GM23338 (cell line): ENCODE measurements at regions not wholly inside any gene's neighbourhood (a gene's known extent, or its start where the extent isn't known, plus 50 kb on each side); places are given as distances from the start of the nearest gene placed in this dataset.

ENCODE experiments used
- ATAC-seq: fragments of 200-7000 bp; cut with Tn5 transposase; 3 replicates; pipeline ENCODE4 v1.9.1; 2020
- DNase-seq: peaks from one replicate; pipeline ENCODE4 v3.0.0-alpha.2; 2015; ENCODE audit warnings: low spot score
- H2AFZ ChIP-seq: fragments of 200-600 bp; sonication (generic); 2 replicates; pipeline ENCODE4 v1.8.0; 2016; ENCODE audit warnings: antibody characterized with exemption, mild to moderate bottlenecking, moderate library complexity
- H3F3A ChIP-seq: fragments of 200-600 bp; sonication (generic); replicated peaks from 2 replicates; pipeline ENCODE4 v1.8.0; 2017; ENCODE audit warnings: antibody characterized with exemption, mixed run types, low read depth
- H3K27ac ChIP-seq: fragments of 200-600 bp; sonication (generic); 2 replicates; pipeline ENCODE4 v1.6.1; 2016; ENCODE audit warnings: low read depth
- H3K27me3 ChIP-seq: fragments of 200-600 bp; sonication (generic); 2 replicates; pipeline ENCODE4 v1.8.0; 2016; ENCODE audit warnings: mild to moderate bottlenecking, mixed run types, moderate library complexity; ENCODE audit not compliant: insufficient read depth
- H3K36me3 ChIP-seq: fragments of 200-600 bp; sonication (generic); 2 replicates; pipeline ENCODE4 v1.8.0; 2016; ENCODE audit warnings: mild to moderate bottlenecking; ENCODE audit not compliant: insufficient read depth
- H3K4me1 ChIP-seq: fragments of 200-600 bp; sonication (generic); 2 replicates; pipeline ENCODE4 v1.8.0; 2016; ENCODE audit warnings: mild to moderate bottlenecking, moderate library complexity; ENCODE audit not compliant: insufficient read depth
- H3K4me2 ChIP-seq: fragments of 200-600 bp; sonication (generic); 2 replicates; pipeline ENCODE4 v1.7.1; 2017; ENCODE audit warnings: mixed run types
- H3K4me3 ChIP-seq: fragments of 200-600 bp; sonication (generic); 2 replicates; pipeline ENCODE4 v1.6.1; 2016; ENCODE audit warnings: mixed run types
- H3K79me2 ChIP-seq: fragments of 200-600 bp; sonication (generic); replicated peaks from 2 replicates; pipeline ENCODE4 v1.8.0; 2017; ENCODE audit warnings: mild to moderate bottlenecking; ENCODE audit not compliant: insufficient read depth
- H3K9me2 ChIP-seq: fragments of 200-600 bp; sonication (generic); 2 replicates; pipeline ENCODE4 v1.8.0; 2017; ENCODE audit not compliant: insufficient read depth
- H4K20me1 ChIP-seq: fragments of 200-600 bp; sonication (generic); replicated peaks from 2 replicates; pipeline ENCODE4 v1.8.0; 2017; ENCODE audit warnings: mild to moderate bottlenecking; ENCODE audit not compliant: insufficient read depth
- H3K27ac Mint-ChIP-seq: 2 replicates; pipeline ENCODE4 v1.8.0; 2020; ENCODE audit warnings: inconsistent platforms, mild to moderate bottlenecking, moderate library complexity, mixed read lengths
- H3K27me3 Mint-ChIP-seq: 3 replicates; pipeline ENCODE4 v1.8.0; 2022; ENCODE audit warnings: low read depth, mild to moderate bottlenecking, moderate library complexity, mixed read lengths, inconsistent platforms; ENCODE audit not compliant: insufficient read depth, poor library complexity
- H3K36me3 Mint-ChIP-seq: 3 replicates; pipeline ENCODE4 v1.8.0; 2021; ENCODE audit warnings: low read depth, mild to moderate bottlenecking, inconsistent platforms, moderate library complexity, mixed read lengths
- H3K4me1 Mint-ChIP-seq: 3 replicates; pipeline ENCODE4 v1.8.0; 2020; ENCODE audit warnings: mild to moderate bottlenecking, inconsistent platforms, mixed read lengths
- H3K4me3 Mint-ChIP-seq: 3 replicates; pipeline ENCODE4 v1.8.0; 2021; ENCODE audit warnings: moderate library complexity, mild to moderate bottlenecking, inconsistent platforms, mixed read lengths
- H3K9me3 Mint-ChIP-seq: 3 replicates; pipeline ENCODE4 v1.8.0; 2020; ENCODE audit warnings: moderate library complexity, mild to moderate bottlenecking, inconsistent platforms, mixed read lengths
- CREB1 ChIP-seq: fragments of 250-450 bp; sonication (Bioruptor Pico); IDR thresholded peaks from 2 replicates; pipeline ENCODE4 v1.5.0; 2020; ENCODE audit warnings: low read depth, mild to moderate bottlenecking, moderate library complexity
- CTCF ChIP-seq, 2 experiments: fragments of 200-600 bp in 1 of 2; sonication (generic) in 1 of 2; conservative IDR thresholded peaks; 2 replicates each; pipeline versions ENCODE4 v1.5.1 to v1.6.1; 2016 to 2017; ENCODE audit warnings: antibody characterized with exemption in 2 of 2, low read depth in 2 of 2, mild to moderate bottlenecking in 2 of 2, moderate library complexity in 1 of 2
- EZH2 ChIP-seq: fragments of 200-600 bp; sonication (generic); IDR thresholded peaks from one replicate; pipeline ENCODE4 v1.8.0; 2017; ENCODE audit warnings: antibody characterized with exemption, mild to moderate bottlenecking, low read depth; ENCODE audit not compliant: unreplicated experiment
- EZH2phosphoT487 ChIP-seq: fragments of 200-600 bp; sonication (generic); IDR thresholded peaks from one replicate; pipeline ENCODE4 v1.8.1; 2018; ENCODE audit warnings: antibody characterized with exemption; ENCODE audit not compliant: unreplicated experiment
- JUNB ChIP-seq: IDR thresholded peaks from one replicate; pipeline ENCODE4 v1.6.1; 2016; ENCODE audit warnings: antibody characterized with exemption; ENCODE audit not compliant: unreplicated experiment
- NANOG ChIP-seq: IDR thresholded peaks from 2 replicates; pipeline ENCODE4 v1.6.1; 2016; ENCODE audit warnings: antibody characterized with exemption, borderline replicate concordance
- POLR2AphosphoS5 ChIP-seq: IDR thresholded peaks from 2 replicates; pipeline ENCODE4 v1.6.1; 2016; ENCODE audit warnings: antibody characterized with exemption, low read depth
- STAT1 ChIP-seq: IDR thresholded peaks from one replicate; pipeline ENCODE4 v1.6.1; 2016; ENCODE audit warnings: antibody characterized with exemption; ENCODE audit not compliant: unreplicated experiment
- ZNF114 ChIP-seq: fragments of 250-450 bp; sonication (Bioruptor Pico); IDR thresholded peaks from 2 replicates; pipeline ENCODE4 v1.5.0; 2020; ENCODE audit warnings: mild to moderate bottlenecking, moderate library complexity
- ZNF331 ChIP-seq: fragments of 250-450 bp; sonication (Bioruptor Pico); IDR thresholded peaks from 2 replicates; pipeline ENCODE4 v1.5.0; 2020; ENCODE audit warnings: low read depth, mild to moderate bottlenecking, moderate library complexity
- TF ChIP-seq, protein P1 (sequence below): IDR thresholded peaks from one replicate; pipeline ENCODE4 v1.6.1; 2018; ENCODE audit warnings: antibody characterized with exemption; ENCODE audit not compliant: unreplicated experiment
- TF ChIP-seq, protein P2 (sequence below): fragments of 250-450 bp; sonication (Bioruptor Pico); IDR thresholded peaks from 2 replicates; pipeline ENCODE4 v1.5.0; 2020; ENCODE audit warnings: mild to moderate bottlenecking, moderate library complexity
- TF ChIP-seq, protein P3 (sequence below): IDR thresholded peaks from 2 replicates; pipeline ENCODE4 v1.6.1; 2016; ENCODE audit warnings: antibody characterized with exemption

- ATAC-seq (no peak), DNase-seq (no peak)
- Histone ChIP-seq H3K4me3 (no peak overlapping the region), H3K27ac (no peak overlapping the region), H3F3A (no peaks in the 10 kb centered on the region), H3K27me3 (no peaks in the 10 kb centered on the region), H3K79me2 (no peaks in the 10 kb centered on the region), H3K4me2 (no peak overlapping the region), H3K9me2 (no peaks in the 10 kb centered on the region), H4K20me1 (no peaks in the 10 kb centered on the region), H3K4me1 (no peaks in the 10 kb centered on the region), H2AFZ (no peak overlapping the region), H3K36me3 (no peaks in the 10 kb centered on the region)
- Mint-ChIP-seq H3K4me3 (no peak overlapping the region), H3K27ac (no peak overlapping the region), H3K27me3 (peaks cover 6% of the 10 kb centered on the region), H3K36me3 (no peaks in the 10 kb centered on the region), H3K9me3 (peaks cover 61% of the 10 kb centered on the region), H3K4me1 (peaks cover 4% of the 10 kb centered on the region; the same call in 2 of the 3 replicates)
- TF ChIP-seq ZNF331 (CRISPR knock-in tag) (no peak), NANOG (no peak), CREB1 (CRISPR knock-in tag) (no peak), EZH2 (no peak), EZH2phosphoT487 (no peak), JUNB (no peak), POLR2AphosphoS5 (no peak), ZNF114 (CRISPR knock-in tag) (no peak), CTCF (conservative IDR thresholded peaks at IDR 0.05; ENCODE audit: low read depth in 2 of 2) (no peak), STAT1 (no peak)
- TF ChIP-seq, protein P1, sequence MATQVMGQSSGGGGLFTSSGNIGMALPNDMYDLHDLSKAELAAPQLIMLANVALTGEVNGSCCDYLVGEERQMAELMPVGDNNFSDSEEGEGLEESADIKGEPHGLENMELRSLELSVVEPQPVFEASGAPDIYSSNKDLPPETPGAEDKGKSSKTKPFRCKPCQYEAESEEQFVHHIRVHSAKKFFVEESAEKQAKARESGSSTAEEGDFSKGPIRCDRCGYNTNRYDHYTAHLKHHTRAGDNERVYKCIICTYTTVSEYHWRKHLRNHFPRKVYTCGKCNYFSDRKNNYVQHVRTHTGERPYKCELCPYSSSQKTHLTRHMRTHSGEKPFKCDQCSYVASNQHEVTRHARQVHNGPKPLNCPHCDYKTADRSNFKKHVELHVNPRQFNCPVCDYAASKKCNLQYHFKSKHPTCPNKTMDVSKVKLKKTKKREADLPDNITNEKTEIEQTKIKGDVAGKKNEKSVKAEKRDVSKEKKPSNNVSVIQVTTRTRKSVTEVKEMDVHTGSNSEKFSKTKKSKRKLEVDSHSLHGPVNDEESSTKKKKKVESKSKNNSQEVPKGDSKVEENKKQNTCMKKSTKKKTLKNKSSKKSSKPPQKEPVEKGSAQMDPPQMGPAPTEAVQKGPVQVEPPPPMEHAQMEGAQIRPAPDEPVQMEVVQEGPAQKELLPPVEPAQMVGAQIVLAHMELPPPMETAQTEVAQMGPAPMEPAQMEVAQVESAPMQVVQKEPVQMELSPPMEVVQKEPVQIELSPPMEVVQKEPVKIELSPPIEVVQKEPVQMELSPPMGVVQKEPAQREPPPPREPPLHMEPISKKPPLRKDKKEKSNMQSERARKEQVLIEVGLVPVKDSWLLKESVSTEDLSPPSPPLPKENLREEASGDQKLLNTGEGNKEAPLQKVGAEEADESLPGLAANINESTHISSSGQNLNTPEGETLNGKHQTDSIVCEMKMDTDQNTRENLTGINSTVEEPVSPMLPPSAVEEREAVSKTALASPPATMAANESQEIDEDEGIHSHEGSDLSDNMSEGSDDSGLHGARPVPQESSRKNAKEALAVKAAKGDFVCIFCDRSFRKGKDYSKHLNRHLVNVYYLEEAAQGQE: no peak
- TF ChIP-seq, protein P2, sequence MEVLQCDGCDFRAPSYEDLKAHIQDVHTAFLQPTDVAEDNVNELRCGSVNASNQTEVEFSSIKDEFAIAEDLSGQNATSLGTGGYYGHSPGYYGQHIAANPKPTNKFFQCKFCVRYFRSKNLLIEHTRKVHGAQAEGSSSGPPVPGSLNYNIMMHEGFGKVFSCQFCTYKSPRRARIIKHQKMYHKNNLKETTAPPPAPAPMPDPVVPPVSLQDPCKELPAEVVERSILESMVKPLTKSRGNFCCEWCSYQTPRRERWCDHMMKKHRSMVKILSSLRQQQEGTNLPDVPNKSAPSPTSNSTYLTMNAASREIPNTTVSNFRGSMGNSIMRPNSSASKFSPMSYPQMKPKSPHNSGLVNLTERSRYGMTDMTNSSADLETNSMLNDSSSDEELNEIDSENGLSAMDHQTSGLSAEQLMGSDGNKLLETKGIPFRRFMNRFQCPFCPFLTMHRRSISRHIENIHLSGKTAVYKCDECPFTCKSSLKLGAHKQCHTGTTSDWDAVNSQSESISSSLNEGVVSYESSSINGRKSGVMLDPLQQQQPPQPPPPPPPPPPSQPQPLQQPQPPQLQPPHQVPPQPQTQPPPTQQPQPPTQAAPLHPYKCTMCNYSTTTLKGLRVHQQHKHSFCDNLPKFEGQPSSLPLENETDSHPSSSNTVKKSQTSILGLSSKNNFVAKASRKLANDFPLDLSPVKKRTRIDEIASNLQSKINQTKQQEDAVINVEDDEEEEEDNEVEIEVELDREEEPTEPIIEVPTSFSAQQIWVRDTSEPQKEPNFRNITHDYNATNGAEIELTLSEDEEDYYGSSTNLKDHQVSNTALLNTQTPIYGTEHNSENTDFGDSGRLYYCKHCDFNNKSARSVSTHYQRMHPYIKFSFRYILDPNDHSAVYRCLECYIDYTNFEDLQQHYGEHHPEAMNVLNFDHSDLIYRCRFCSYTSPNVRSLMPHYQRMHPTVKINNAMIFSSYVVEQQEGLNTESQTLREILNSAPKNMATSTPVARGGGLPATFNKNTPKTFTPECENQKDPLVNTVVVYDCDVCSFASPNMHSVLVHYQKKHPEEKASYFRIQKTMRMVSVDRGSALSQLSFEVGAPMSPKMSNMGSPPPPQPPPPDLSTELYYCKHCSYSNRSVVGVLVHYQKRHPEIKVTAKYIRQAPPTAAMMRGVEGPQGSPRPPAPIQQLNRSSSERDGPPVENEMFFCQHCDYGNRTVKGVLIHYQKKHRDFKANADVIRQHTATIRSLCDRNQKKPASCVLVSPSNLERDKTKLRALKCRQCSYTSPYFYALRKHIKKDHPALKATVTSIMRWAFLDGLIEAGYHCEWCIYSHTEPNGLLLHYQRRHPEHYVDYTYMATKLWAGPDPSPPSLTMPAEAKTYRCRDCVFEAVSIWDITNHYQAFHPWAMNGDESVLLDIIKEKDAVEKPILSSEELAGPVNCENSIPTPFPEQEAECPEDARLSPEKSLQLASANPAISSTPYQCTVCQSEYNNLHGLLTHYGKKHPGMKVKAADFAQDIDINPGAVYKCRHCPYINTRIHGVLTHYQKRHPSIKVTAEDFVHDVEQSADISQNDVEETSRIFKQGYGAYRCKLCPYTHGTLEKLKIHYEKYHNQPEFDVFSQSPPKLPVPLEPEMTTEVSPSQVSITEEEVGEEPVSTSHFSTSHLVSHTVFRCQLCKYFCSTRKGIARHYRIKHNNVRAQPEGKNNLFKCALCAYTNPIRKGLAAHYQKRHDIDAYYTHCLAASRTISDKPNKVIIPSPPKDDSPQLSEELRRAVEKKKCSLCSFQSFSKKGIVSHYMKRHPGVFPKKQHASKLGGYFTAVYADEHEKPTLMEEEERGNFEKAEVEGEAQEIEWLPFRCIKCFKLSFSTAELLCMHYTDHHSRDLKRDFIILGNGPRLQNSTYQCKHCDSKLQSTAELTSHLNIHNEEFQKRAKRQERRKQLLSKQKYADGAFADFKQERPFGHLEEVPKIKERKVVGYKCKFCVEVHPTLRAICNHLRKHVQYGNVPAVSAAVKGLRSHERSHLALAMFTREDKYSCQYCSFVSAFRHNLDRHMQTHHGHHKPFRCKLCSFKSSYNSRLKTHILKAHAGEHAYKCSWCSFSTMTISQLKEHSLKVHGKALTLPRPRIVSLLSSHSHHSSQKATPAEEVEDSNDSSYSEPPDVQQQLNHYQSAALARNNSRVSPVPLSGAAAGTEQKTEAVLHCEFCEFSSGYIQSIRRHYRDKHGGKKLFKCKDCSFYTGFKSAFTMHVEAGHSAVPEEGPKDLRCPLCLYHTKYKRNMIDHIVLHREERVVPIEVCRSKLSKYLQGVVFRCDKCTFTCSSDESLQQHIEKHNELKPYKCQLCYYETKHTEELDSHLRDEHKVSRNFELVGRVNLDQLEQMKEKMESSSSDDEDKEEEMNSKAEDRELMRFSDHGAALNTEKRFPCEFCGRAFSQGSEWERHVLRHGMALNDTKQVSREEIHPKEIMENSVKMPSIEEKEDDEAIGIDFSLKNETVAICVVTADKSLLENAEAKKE (CRISPR knock-in tag): no peak
- TF ChIP-seq, protein P3, sequence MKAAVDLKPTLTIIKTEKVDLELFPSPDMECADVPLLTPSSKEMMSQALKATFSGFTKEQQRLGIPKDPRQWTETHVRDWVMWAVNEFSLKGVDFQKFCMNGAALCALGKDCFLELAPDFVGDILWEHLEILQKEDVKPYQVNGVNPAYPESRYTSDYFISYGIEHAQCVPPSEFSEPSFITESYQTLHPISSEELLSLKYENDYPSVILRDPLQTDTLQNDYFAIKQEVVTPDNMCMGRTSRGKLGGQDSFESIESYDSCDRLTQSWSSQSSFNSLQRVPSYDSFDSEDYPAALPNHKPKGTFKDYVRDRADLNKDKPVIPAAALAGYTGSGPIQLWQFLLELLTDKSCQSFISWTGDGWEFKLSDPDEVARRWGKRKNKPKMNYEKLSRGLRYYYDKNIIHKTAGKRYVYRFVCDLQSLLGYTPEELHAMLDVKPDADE: no peak
Observed at GRCh38 chr2:4527416-4527815, 824.0 kb downstream of the DCDC2C start.
